Testis (tissue), 2 donors: ENCODE measurements at regions not wholly inside any gene's neighbourhood (a gene's known extent, or its start where the extent isn't known, plus 50 kb on each side); places are given as distances from the start of the nearest gene placed in this dataset.

ENCODE experiments used
- DNase-seq: peaks from one replicate; pipeline ENCODE4 v3.0.0-alpha.2; 2019
- H3K27ac ChIP-seq, 2 donors: fragments of 200-600 bp; sonication (generic); one replicate each; pipeline ENCODE4 v1.5.1; 2019
- H3K27me3 ChIP-seq: fragments of 200-600 bp; sonication (generic); one replicate; pipeline ENCODE4 v1.5.1; 2019
- H3K36me3 ChIP-seq: fragments of 200-600 bp; sonication (generic); one replicate; pipeline ENCODE4 v1.5.1; 2017; ENCODE audit warnings: low read depth; ENCODE audit errors: missing control alignments
- H3K4me1 ChIP-seq: fragments of 200-600 bp; sonication (generic); one replicate; pipeline ENCODE4 v1.5.1; 2019
- H3K4me3 ChIP-seq, 2 donors: fragments of 200-600 bp; sonication (generic); one replicate each; pipeline ENCODE4 v1.5.1; 2017 to 2019
- H3K9me3 ChIP-seq: fragments of 200-600 bp; sonication (generic); one replicate; pipeline ENCODE4 v1.5.1; 2017
- CTCF ChIP-seq, 3 experiments: fragments of 450-650 bp in 2 of 3; fragments of 200-600 bp in 1 of 3; sonication (generic) in 1 of 3; IDR thresholded peaks; one replicate each; pipeline ENCODE4 v1.5.1; 2016 to 2019; ENCODE audit warnings: antibody characterized with exemption in 3 of 3, mild to moderate bottlenecking in 2 of 3, moderate library complexity in 1 of 3
- POLR2A ChIP-seq: fragments of 450-650 bp; IDR thresholded peaks from one replicate; pipeline ENCODE4 v1.6.1; 2017; ENCODE audit warnings: antibody characterized with exemption, mild to moderate bottlenecking, moderate library complexity
- WGBS, 2 donors: methylation state at CpG; one replicate each; pipeline ENCODE4 v1.1.5; 2018; 5-methylcytosine and 5-hydroxymethylcytosine counted together
- intact Hi-C: fragments of 100-400 bp; cut with DNase I; formaldehyde crosslinking; loops from one replicate; pipeline ENCODE4 v1.15.1; 2023; ENCODE audit warnings: low total_unique reads

- no peak overlapping the region for H3K27ac ChIP-seq
- no peaks in the 10 kb centered on the region for H3K27me3 ChIP-seq
- 40 to 54% methylated on average over 5 of the region's 5 CpGs for WGBS, 2 donors
- no peaks in the 10 kb centered on the region for H3K9me3 ChIP-seq
- no peak overlapping the region for H3K4me3 ChIP-seq
- DNase-seq = no peak
- H3K36me3 ChIP-seq = no peaks in the 10 kb centered on the region
- TF ChIP-seq CTCF (IDR thresholded peaks at IDR 0.05) (no peak), POLR2A (no peak)
- intact Hi-C loops = no loop called here
- H3K4me1 ChIP-seq = no peaks in the 10 kb centered on the region
These were observed 347.3 kb downstream of the CNTN3 start for GRCh38 chr3:74267131-74267530.

GRCh38 chr3:74265069-74265468 lies 349.4 kb downstream of the CNTN3 start:
- Histone ChIP-seq H3K4me3 (no peak overlapping the region), H3K27ac (no peak overlapping the region), H3K4me1 (no peaks in the 10 kb centered on the region), H3K36me3 (no peaks in the 10 kb centered on the region), H3K27me3 (no peaks in the 10 kb centered on the region), H3K9me3 (no peaks in the 10 kb centered on the region)
- TF ChIP-seq POLR2A = no peak
- TF ChIP-seq CTCF (IDR thresholded peaks at IDR 0.05) = no peak
- intact Hi-C loops = no loop called here
- WGBS, 2 donors = 62 to 74% methylated on average over 1 of the region's 1 CpG
- no peak for DNase-seq

- Histone ChIP-seq H3K36me3 (no peaks in the 10 kb centered on the region), H3K27ac (no peak overlapping the region), H3K4me3 (no peak overlapping the region), H3K9me3 (no peaks in the 10 kb centered on the region), H3K27me3 (no peaks in the 10 kb centered on the region), H3K4me1 (no peaks in the 10 kb centered on the region)
- TF ChIP-seq CTCF (IDR thresholded peaks at IDR 0.05) (no peak), POLR2A (no peak)
- DNase-seq = no peak
- intact Hi-C loops = no loop called here
- 86 to 92% methylated on average over 1 of the region's 1 CpG for WGBS, 2 donors
These were observed 351.4 kb downstream of the CNTN3 start for GRCh38 chr3:74263031-74263430.

GRCh38 chr3:74233091-74233490 lies 381.4 kb downstream of the CNTN3 start:
- WGBS, 2 donors = 72 to 74% methylated on average over 3 of the region's 3 CpGs
- Histone ChIP-seq H3K36me3 (no peaks in the 10 kb centered on the region), H3K9me3 (no peaks in the 10 kb centered on the region), H3K4me3 (no peak overlapping the region), H3K27me3 (no peaks in the 10 kb centered on the region), H3K27ac (no peak overlapping the region), H3K4me1 (no peaks in the 10 kb centered on the region)
- DNase-seq = no peak
- intact Hi-C loops = no loop called here
- TF ChIP-seq POLR2A = no peak
- TF ChIP-seq CTCF (IDR thresholded peaks at IDR 0.05) = no peak

- Histone ChIP-seq H3K36me3 (no peaks in the 10 kb centered on the region), H3K9me3 (no peaks in the 10 kb centered on the region), H3K27me3 (no peaks in the 10 kb centered on the region), H3K27ac (no peak overlapping the region), H3K4me1 (no peaks in the 10 kb centered on the region), H3K4me3 (no peak overlapping the region)
- no peak for DNase-seq
- TF ChIP-seq POLR2A = no peak
- no peak for TF ChIP-seq CTCF (IDR thresholded peaks at IDR 0.05)
- WGBS, 2 donors = 65 to 69% methylated on average over 3 of the region's 3 CpGs
- intact Hi-C loops = no loop called here
These were observed 397.0 kb downstream of the CNTN3 start for GRCh38 chr3:74217467-74217866.
